HG02943 (cell line): ENCODE measurements at regions not wholly inside any gene's neighbourhood (a gene's known extent, or its start where the extent isn't known, plus 50 kb on each side); places are given as distances from the start of the nearest gene placed in this dataset.
"Not testable (repeated sequence)": the region's sequence is repeated elsewhere in the genome, so short reads cannot be mapped to it uniquely, and the experiment has no call there.

Experiments
- ATAC-seq: cut with Tn5 transposase; IDR thresholded peaks from one replicate; pipeline ENCODE4 v1.9.1; 2021; ENCODE audit warnings: mild to moderate bottlenecking, low read depth, moderate library complexity; ENCODE audit not compliant: unreplicated experiment

GRCh38 chr6:27679964-27680694, 207.2 kb upstream of the ZNF184 start:
- ATAC-seq, result no peak

- ATAC-seq, result no peak
Measured at GRCh38 chr6:27679308-27679963, 206.5 kb upstream of the ZNF184 start.

- no peak for ATAC-seq
Measured at GRCh38 chr6:27678469-27678868, 205.6 kb upstream of the ZNF184 start.

- ATAC-seq, result no peak
Measured at GRCh38 chr6:27674882-27675281, 202.0 kb upstream of the ZNF184 start.

GRCh38 chr6:27672113-27672799, 199.4 kb upstream of the ZNF184 start:
- no peak for ATAC-seq

- ATAC-seq, result no peak
Measured at GRCh38 chr6:27669624-27670301, 196.9 kb upstream of the ZNF184 start.

GRCh38 chr6:27669295-27669623, 196.4 kb upstream of the ZNF184 start:
- ATAC-seq, result no peak

GRCh38 chr6:27668442-27669294, 195.8 kb upstream of the ZNF184 start:
- no peak for ATAC-seq

- ATAC-seq, result no peak
Measured at GRCh38 chr6:27667657-27668441, 194.9 kb upstream of the ZNF184 start.

GRCh38 chr6:27667016-27667656, 194.2 kb upstream of the ZNF184 start:
- no peak for ATAC-seq

GRCh38 chr6:27662769-27663168, 189.9 kb upstream of the ZNF184 start:
- no peak for ATAC-seq

- ATAC-seq, result not testable (repeated sequence)
Measured at GRCh38 chr6:27662212-27662611, 189.3 kb upstream of the ZNF184 start.

GRCh38 chr6:27653143-27653825, 180.4 kb upstream of the ZNF184 start:
- not testable (repeated sequence) for ATAC-seq

- ATAC-seq, result no peak
Measured at GRCh38 chr6:27651371-27651732, 178.4 kb upstream of the ZNF184 start.

GRCh38 chr6:27650620-27651370, 177.9 kb upstream of the ZNF184 start:
- ATAC-seq, result no peak

- no peak for ATAC-seq
Measured at GRCh38 chr6:27644528-27644927, 171.6 kb upstream of the ZNF184 start.

GRCh38 chr6:27642744-27643456, 170.0 kb upstream of the ZNF184 start:
- no peak for ATAC-seq
